Muscle layer of colon (tissue), 2 donors: ENCODE measurements at regions not wholly inside any gene's neighbourhood (a gene's known extent, or its start where the extent isn't known, plus 50 kb on each side); places are given as distances from the start of the nearest gene placed in this dataset.

Experiments used
- H3K27ac ChIP-seq: one replicate; pipeline ENCODE4 v1.7.0; 2013; ENCODE audit warnings: low read depth, mild to moderate bottlenecking, low read length, moderate library complexity
- H3K27me3 ChIP-seq, 2 donors: one replicate each; pipeline ENCODE4 v1.7.0; 2013; ENCODE audit warnings: low read length in 2 of 2, mild to moderate bottlenecking in 2 of 2; ENCODE audit not compliant: insufficient read depth in 2 of 2, control insufficient read depth in 1 of 2
- H3K36me3 ChIP-seq: one replicate; pipeline ENCODE4 v1.7.0; 2013; ENCODE audit warnings: mild to moderate bottlenecking, low read length; ENCODE audit not compliant: insufficient read depth
- H3K4me1 ChIP-seq: one replicate; pipeline ENCODE4 v1.7.0; 2013; ENCODE audit warnings: mild to moderate bottlenecking, low read length; ENCODE audit not compliant: insufficient read depth
- H3K4me3 ChIP-seq, 2 donors: one replicate each; pipeline ENCODE4 v1.7.0; 2013; ENCODE audit warnings: low read length in 2 of 2, low read depth in 1 of 2, mild to moderate bottlenecking in 1 of 2, moderate library complexity in 1 of 2
- H3K9ac ChIP-seq: one replicate; pipeline ENCODE4 v1.7.0; 2013; ENCODE audit warnings: low read length
- H3K9me3 ChIP-seq: one replicate; pipeline ENCODE4 v1.7.0; 2013; ENCODE audit warnings: mild to moderate bottlenecking, low read length
- donor health status: abdominal sarcoma.
- donor health status: Adenocarcinoma of cecum.

DNA sequence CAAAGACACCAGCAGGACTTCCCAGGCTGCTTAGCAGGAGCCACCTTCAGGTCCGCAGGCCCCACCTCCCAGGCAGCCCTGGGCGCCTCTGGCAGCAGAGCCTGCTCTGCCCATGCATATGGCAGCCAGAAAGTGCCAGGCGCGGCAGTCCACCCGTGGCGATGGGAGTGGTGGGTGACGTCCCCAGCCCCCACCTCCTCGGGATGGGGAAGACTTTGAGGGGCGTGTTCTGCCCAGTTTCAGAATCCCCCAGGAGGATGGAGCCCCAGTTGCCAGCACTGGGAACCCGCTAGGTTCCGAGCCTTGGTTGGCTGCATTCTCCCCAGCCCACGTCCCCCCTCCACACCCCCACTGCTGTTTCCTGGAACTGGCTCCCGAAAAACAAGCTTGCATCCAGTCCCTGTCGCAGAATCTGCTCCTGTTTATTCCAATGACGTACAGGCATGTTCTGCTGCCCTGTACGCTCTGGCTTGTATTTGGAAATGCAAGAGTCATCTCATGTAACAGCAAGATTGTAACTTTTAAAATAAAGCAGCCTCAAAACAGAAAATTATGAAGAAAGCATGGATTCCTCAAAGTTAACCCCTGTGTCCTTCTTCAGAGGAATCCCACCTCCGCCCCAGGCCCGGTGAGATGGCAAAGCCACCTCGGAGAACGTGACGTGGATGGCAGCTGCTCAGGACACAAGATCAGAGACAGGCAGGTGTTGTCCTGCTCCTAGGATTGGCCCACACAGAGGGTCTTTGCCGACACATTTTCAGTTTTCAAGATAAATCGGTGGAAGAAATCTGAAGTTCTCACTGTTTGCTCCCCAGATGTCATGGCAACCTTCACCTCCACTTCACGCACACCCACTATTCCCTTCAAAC is 87.8 kb upstream of the PPP2R2D start:
- Histone ChIP-seq H3K4me1 (no peaks in the 10 kb centered on the region), H3K27me3 (no peaks in the 10 kb centered on the region), H3K36me3 (no peaks in the 10 kb centered on the region), H3K27ac (no peak overlapping the region), H3K9me3 (no peaks in the 10 kb centered on the region), H3K4me3 (no peak overlapping the region), H3K9ac (no peak overlapping the region)

DNA sequence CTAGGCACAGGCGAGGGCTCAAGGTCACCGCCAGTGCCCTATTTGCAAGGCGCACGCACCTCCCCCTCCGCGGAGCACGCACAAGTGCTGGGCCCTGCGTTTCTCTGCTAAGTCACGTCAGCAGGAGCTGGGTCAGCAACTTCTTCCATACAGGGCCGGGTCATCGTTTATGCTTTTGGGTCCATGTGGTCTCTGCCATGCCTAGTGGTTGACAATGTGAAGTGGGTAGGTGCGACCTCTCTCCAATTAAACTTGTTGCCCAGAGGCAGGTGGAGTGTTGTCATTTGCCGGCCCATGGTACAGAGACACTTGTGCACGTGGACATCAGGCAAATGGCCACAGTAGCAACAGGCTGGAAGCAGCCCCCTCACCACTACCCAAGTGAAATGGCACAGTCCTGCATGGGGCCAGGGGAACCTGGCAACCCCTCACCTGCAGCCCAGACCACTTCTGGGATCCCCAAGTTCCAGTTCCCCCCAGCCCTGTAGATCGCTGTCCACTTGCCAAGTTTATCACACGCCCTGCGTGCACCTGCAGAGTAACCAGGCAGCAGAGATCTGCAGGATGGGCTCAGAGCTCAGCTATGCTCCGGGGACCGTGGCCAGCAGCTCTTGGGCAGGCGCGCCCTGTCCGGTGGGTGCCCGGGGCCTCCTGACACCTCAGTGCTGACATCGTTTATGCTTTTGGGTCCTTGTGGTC is 86.1 kb upstream of the PPP2R2D start:
- no peaks in the 10 kb centered on the region for H3K36me3 ChIP-seq
- H3K4me1 ChIP-seq = no peaks in the 10 kb centered on the region
- no peak overlapping the region for H3K9ac ChIP-seq

DNA sequence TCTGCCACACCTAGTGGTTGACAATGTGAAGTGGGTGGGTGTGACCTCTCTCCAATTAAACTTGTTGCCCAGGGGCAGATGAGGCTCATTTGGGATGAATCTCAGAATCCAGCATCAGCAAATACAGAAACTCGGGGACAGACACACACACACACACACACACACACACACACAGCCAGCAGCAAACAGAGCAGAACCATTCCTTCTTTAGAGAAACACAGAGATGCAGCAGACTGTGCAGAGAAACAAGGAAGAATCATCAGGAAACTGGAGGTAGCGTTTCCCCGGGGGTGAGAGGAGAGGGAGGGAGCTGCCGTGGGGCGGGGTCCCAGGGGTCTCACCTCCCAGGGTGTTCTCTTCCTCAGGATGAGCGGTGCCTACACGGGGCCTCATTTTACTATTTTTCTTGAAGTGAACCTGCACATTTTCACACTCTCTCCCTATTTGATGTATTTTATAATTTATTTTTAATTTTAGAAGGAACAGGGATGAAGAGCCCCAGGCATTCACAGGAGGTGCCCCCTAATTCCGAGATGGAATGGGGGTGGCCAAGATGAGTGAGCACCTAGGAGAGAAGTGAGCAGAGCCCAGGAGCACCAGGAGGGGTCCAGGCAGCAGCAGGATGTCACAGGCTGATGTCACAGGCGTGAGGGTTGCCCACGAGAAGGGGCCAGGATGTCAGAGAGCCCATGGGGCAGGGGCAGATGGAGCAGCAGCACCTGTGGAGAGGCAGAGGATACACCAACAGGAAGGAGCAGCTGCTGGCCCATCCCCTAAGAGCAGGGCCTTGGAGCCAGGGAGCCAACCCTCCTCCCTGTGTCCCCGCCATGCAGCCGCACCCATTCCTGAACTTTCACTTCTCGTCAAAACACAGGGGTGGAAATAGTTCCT is 85.3 kb upstream of the PPP2R2D start:
- Histone ChIP-seq H3K36me3 (no peaks in the 10 kb centered on the region), H3K9me3 (no peaks in the 10 kb centered on the region), H3K27me3 (no peaks in the 10 kb centered on the region), H3K4me3 (no peak overlapping the region), H3K9ac (no peak overlapping the region), H3K4me1 (no peaks in the 10 kb centered on the region), H3K27ac (no peak overlapping the region)

More for the DNA sequence above, 86.1 kb upstream of the PPP2R2D start:
- Histone ChIP-seq H3K9me3 (no peaks in the 10 kb centered on the region), H3K4me3 (no peak overlapping the region), H3K27ac (no peak overlapping the region), H3K27me3 (no peaks in the 10 kb centered on the region)

DNA sequence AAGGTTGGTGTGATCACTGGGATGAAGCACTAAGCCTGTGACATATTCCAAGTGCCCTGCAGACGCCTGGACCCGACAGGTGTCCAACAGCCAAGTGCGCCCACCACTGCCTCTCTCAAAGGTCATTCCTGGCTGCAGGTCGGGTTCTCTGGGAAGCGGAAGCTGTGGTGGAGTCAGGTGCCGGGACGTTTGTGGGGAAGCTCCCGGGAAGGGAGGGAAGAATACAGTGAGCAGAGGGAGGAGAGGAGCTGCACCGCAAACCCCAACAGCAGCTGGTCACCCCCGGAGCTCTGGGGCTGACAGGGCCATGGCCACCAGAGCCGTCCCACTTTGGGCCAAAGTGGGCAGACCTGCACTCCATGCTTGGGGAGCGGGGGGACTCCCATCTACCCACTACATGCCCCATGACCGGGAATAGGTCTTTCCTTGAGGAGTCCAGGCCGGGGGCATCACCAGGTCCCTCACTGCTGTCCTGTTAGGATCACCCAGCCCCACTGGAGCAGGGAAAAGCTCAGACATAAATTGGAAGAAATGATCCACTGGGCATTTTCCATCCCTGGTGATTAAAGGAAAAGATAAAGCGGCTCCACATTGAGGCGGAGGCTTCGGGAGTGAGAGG is 84.5 kb upstream of the PPP2R2D start:
- H3K27me3 ChIP-seq = no peaks in the 10 kb centered on the region
- no peaks in the 10 kb centered on the region for H3K9me3 ChIP-seq
- no peaks in the 10 kb centered on the region for H3K36me3 ChIP-seq
- H3K9ac ChIP-seq = no peak overlapping the region
- no peak overlapping the region for H3K4me3 ChIP-seq
- H3K4me1 ChIP-seq = no peaks in the 10 kb centered on the region
- H3K27ac ChIP-seq = no peak overlapping the region

DNA sequence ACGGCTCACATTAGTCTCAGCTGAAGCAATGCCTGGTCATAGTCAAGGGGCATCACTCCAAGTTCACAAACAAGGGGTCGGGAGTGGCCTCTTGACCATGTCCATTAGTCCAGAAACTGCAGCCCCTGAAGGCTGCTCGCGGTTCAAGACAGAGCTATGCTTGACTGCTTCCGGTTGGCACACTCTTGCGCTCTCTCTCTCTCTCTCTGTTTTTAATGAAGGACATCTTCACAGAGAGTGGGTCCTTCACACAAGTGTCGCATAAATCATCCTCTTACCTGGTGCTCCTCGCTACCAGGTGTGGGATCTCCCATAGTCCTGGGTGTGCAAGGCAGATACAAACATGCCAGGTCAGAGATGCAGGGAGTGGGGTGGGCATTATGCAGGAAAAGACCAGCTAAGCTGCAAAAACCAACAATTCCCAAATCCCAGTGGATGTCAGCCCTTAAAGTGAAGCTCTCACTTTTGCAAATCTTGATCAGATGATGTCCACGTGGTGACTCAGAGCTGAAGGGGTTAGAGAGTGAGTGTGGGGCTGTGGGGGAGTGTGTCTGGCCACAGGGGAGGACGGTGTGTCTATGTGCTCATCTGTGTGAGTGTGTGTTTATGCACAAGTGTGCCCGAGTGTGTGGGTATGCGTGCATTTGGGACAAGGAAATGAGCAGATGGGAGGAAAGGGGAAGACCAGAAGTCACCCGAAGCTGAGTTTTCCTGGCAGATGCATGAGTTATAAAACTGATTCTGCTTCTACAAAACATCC is 83.7 kb upstream of the PPP2R2D start:
- Histone ChIP-seq H3K9me3 (no peaks in the 10 kb centered on the region), H3K36me3 (no peaks in the 10 kb centered on the region), H3K4me1 (no peaks in the 10 kb centered on the region), H3K27me3 (no peaks in the 10 kb centered on the region), H3K4me3 (no peak overlapping the region), H3K27ac (no peak overlapping the region), H3K9ac (no peak overlapping the region)

DNA sequence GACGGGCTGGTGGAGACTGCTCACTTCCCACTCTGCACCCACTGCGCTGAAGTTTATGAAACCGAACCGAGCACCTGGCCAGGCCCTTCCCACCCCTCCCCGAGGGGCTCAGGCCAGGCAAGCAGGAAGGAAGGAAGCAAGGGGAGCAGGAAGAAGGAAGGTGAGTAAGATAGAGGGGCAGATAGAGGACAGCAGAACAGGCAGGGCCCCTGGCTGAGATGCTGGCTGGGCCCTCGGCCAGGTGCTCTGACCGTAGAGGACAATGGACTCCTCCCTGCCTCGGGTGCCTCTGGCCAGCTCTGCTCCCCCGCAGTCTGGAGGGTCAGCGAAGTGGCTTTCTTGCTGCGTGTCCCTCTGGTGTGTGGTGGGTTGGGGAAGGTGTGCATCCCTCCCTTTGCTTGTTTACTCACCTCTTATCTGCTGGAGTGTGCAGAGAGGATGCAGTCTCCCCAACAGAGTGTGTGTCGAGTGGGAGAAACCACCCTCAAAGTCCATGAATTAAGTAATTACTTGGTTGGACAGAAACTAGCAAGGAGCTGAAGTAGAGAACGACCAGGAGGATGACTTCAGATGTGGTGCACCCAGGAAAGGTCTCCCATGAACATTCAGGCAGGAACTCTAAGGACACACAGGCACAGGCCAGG is 82.8 kb upstream of the PPP2R2D start:
- Histone ChIP-seq H3K36me3 (no peaks in the 10 kb centered on the region), H3K9me3 (no peaks in the 10 kb centered on the region), H3K27me3 (no peaks in the 10 kb centered on the region), H3K4me3 (no peak overlapping the region), H3K9ac (no peak overlapping the region), H3K4me1 (no peaks in the 10 kb centered on the region), H3K27ac (no peak overlapping the region)

DNA sequence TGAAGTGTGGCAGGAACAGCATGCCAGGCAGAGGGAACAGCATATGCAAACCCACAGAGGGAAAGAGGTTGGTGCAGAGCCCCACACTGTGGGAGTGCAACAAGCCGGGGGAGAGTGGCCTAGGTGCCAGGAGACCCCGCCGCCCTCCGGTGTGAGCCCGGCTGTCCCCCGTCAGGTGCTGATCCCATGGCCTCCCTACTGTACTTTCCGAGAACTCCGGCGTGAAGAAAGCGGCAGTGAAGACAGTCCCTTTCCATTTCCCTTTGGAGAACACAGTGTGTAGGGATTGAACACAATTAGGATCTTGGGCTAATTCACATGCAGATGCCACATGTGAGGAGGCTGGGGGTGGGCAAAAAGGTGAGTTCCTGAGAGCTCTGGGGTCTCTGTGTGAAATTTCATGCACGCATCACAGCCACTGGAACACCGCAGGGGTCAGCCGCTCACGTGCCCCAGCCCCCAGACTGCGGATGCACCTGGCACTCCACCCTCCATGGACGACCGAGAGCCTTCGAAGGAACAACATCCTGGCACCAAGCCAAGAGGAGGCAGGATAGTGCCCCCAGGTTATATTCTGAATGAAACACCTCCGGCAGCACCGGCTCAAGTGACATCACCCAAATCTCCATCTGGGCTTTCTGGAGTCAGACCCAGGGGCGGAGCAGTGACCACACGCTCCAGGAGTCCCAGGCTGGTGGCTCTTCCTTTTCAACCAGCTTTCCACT is 82.1 kb upstream of the PPP2R2D start:
- Histone ChIP-seq H3K9me3 (no peaks in the 10 kb centered on the region), H3K27ac (no peak overlapping the region), H3K4me1 (no peaks in the 10 kb centered on the region), H3K36me3 (no peaks in the 10 kb centered on the region), H3K27me3 (no peaks in the 10 kb centered on the region), H3K9ac (no peak overlapping the region), H3K4me3 (no peak overlapping the region)

DNA sequence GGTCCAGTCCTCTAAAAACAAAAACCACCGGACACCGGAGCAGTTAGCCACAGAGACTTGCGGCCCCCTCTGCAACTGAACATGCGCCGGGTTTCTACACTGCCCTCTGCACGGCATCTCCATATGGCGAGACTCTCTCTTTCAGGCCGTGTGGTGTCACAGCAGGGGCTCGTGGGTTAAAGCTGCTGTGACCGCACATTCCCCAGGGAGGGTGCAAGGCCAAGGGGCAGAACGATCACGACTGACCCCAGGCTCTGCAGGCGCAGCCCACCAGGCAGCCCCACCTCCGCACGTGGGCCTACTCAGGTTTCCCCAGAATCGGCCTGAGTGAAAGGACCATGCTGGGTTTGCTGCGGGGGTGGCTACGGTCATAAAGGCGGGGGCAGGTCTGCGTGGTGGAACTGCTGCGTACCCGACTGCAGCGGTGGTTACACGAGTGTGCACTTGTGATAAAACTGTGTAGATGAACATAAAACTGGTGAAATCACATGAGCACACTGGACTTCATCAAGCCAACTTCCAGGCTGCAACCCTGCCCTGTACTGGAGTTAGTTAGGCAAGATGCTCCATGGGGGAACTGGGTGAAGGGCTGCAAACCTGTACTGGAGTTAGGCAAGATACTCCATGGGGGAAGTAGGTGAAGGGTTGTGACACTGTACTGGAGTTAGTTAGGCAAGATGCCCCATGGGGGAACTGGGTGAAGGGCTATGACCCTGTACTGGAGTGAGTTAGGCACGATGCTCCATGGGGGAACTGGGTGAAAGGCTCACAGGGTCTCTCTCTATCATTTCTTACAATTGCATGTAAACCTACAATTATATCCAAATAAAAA is 81.4 kb upstream of the PPP2R2D start:
- H3K4me3 ChIP-seq = no peak overlapping the region
- no peak overlapping the region for H3K9ac ChIP-seq
- no peaks in the 10 kb centered on the region for H3K4me1 ChIP-seq
- H3K36me3 ChIP-seq = no peaks in the 10 kb centered on the region
- H3K9me3 ChIP-seq = no peaks in the 10 kb centered on the region
- H3K27me3 ChIP-seq = no peaks in the 10 kb centered on the region
- no peak overlapping the region for H3K27ac ChIP-seq

DNA sequence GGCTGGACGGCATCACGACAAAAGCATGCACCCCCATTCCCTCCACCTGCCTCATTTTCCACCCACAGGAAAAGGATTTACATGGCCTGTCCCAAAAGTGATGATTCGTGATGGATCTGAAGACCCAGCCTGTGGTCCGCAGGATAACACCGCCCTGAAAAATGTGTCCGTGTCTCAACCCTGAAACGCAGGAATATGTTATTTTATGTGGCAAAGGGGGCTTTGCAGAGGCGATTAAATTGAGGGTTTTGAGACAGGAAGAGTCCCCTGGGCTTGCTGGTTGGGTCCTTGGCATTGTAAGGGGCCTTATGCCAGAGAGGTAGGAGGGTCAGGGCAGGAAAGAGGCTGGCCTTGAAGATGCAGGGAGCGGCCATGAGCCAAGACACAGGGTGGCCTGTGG is 80.2 kb upstream of the PPP2R2D start:
- no peak overlapping the region for H3K4me3 ChIP-seq
- no peak overlapping the region for H3K27ac ChIP-seq
- H3K4me1 ChIP-seq = no peaks in the 10 kb centered on the region
- no peaks in the 10 kb centered on the region for H3K36me3 ChIP-seq
- H3K9ac ChIP-seq = no peak overlapping the region
- no peaks in the 10 kb centered on the region for H3K9me3 ChIP-seq
- H3K27me3 ChIP-seq = no peaks in the 10 kb centered on the region
